H7 (cell line): ENCODE measurements at regions not wholly inside any gene's neighbourhood (a gene's known extent, or its start where the extent isn't known, plus 50 kb on each side); places are given as distances from the start of the nearest gene placed in this dataset.

Experiments used
- DNase-seq: peaks from one replicate; pipeline ENCODE4 v3.0.0; 2012
- H3K27me3 ChIP-seq: 2 replicates; pipeline ENCODE4 v1.6.0; 2011; ENCODE audit warnings: mild to moderate bottlenecking, low read length; ENCODE audit not compliant: control insufficient read depth, insufficient read depth
- H3K36me3 ChIP-seq: replicated peaks from 2 replicates; pipeline ENCODE4 v1.5.1; 2011; ENCODE audit warnings: low read length; ENCODE audit not compliant: control insufficient read depth, insufficient read depth
- H3K4me3 ChIP-seq: 2 replicates; pipeline ENCODE4 v1.5.1; 2011; ENCODE audit warnings: low read depth, mild to moderate bottlenecking, control low read depth, low read length, moderate library complexity; ENCODE audit not compliant: insufficient read depth

DNA sequence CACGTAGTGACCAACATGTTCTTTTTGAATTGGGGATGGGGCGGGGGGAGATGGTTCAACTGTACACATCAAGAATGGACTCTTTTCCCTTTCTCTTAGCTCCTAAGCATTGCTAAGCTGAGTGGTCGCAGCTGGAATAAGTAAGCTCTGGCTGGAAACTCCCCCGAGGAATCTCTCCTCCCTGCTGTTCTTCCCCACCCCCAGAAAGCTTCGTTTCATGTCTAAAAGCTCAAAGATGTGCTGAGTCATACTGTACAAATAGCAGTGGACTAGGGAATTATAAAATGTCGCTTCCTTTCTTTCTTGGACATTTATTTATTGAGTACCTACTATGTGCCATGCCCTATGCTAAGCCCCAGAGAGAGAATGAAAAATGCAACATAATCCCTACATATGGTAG is 191.1 kb upstream of the ADO start:
- H3K27me3 ChIP-seq, result no peaks in the 10 kb centered on the region
- H3K36me3 ChIP-seq, result no peaks in the 10 kb centered on the region
- DNase-seq, result no peak
- no peak overlapping the region for H3K4me3 ChIP-seq

- Histone ChIP-seq H3K4me3 (no peak overlapping the region), H3K27me3 (no peaks in the 10 kb centered on the region), H3K36me3 (no peaks in the 10 kb centered on the region)
- no peak for DNase-seq
Observed at GRCh38 chr10:62613859-62614258, 190.7 kb upstream of the ADO start.

- Histone ChIP-seq H3K4me3 (no peak overlapping the region), H3K27me3 (no peaks in the 10 kb centered on the region)
Observed at GRCh38 chr10:62614389-62615157, 189.9 kb upstream of the ADO start.

DNA sequence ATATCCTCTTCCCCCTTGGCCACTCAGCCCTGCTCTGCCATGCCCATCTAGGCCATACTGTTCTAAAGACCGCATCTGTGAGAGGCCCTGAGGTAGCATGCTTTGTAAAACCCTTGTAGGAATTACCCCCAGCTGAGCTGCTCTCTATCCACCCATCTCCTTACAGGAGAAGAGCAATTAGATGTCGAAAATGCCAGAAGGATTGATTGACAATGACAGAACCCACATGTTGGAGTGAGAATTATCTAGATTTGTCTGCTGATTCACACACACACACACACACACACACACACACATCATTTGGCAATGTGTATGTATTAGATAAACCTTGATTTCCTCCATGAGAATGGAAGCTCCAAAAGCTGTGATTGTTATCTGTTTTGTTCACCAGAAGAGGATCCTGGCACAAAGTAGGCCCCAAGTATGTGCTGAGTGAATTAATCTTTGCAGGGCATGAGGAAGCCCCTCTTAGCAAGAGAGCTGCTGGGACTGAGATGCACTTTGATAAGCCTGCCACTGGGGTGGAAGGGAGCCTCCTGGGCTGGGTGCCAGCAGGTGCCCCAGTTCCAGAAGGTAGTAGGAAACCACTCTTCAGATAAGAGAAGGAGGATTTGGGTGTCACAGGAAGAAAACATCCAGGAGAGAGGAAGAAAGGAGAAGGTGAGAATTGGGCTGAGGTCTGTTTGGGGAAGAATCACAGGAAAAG is 187.5 kb upstream of the ADO start:
- no peak overlapping the region for H3K4me3 ChIP-seq
- H3K36me3 ChIP-seq, result no peaks in the 10 kb centered on the region
- no peaks in the 10 kb centered on the region for H3K27me3 ChIP-seq
- no peak for DNase-seq

More at GRCh38 chr10:62614389-62615157, 189.9 kb upstream of the ADO start:
- DNase-seq, result no peak
- no peaks in the 10 kb centered on the region for H3K36me3 ChIP-seq

- no peak for DNase-seq
- Histone ChIP-seq H3K4me3 (no peak overlapping the region), H3K27me3 (no peaks in the 10 kb centered on the region), H3K36me3 (no peaks in the 10 kb centered on the region)
Observed at GRCh38 chr10:62617652-62618051, 186.9 kb upstream of the ADO start.

GRCh38 chr10:62618054-62618453 is 186.5 kb upstream of the ADO start:
- H3K27me3 ChIP-seq, result no peaks in the 10 kb centered on the region
- no peak for DNase-seq
- no peak overlapping the region for H3K4me3 ChIP-seq
- no peaks in the 10 kb centered on the region for H3K36me3 ChIP-seq

GRCh38 chr10:62618576-62619412 is 185.7 kb upstream of the ADO start:
- no peak overlapping the region for H3K4me3 ChIP-seq

DNA sequence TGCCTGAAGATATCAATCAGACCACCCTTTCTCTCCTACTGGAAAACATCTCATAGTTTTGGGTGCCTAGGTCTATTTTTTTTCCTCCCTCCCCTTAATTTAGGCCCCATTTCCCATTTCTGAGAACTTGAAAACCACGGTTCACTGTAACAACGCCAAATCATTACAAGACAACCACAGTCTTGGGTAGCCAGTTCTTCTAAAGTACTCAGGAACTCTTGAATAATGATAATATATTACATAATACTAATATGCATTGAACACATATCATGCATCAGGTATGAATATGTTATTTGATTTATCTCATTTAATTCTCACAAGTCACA is 185.1 kb upstream of the ADO start:
- no peak for DNase-seq
- Histone ChIP-seq H3K27me3 (no peaks in the 10 kb centered on the region), H3K4me3 (no peak overlapping the region), H3K36me3 (no peaks in the 10 kb centered on the region)

More at GRCh38 chr10:62618576-62619412, 185.7 kb upstream of the ADO start:
- DNase-seq, result no peak
- H3K36me3 ChIP-seq, result no peaks in the 10 kb centered on the region
- no peaks in the 10 kb centered on the region for H3K27me3 ChIP-seq

DNA sequence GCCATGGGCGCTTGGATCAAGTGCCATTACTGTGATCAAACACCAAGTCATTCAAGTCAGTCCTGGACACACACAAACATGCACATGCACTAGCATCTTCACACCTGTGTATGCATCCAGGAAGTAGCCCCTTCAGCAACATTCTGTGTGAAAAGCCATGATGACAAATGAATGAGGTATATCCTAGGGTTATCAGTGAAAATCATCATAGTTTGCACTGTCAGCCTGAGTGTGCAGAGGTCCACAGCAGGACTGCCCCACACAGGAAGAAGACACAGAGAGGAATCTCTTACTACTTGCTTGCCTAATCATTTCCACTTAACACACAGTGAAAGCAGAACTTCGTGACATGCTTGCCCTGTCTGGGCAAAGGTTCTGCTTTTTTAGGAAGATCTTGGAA is 184.0 kb upstream of the ADO start:
- no peak for DNase-seq
- no peaks in the 10 kb centered on the region for H3K36me3 ChIP-seq
- no peak overlapping the region for H3K4me3 ChIP-seq
- H3K27me3 ChIP-seq, result no peaks in the 10 kb centered on the region

- no peaks in the 10 kb centered on the region for H3K27me3 ChIP-seq
- DNase-seq, result no peak
- no peaks in the 10 kb centered on the region for H3K36me3 ChIP-seq
- no peak overlapping the region for H3K4me3 ChIP-seq
Observed at GRCh38 chr10:62623223-62623622, 181.3 kb upstream of the ADO start.

DNA sequence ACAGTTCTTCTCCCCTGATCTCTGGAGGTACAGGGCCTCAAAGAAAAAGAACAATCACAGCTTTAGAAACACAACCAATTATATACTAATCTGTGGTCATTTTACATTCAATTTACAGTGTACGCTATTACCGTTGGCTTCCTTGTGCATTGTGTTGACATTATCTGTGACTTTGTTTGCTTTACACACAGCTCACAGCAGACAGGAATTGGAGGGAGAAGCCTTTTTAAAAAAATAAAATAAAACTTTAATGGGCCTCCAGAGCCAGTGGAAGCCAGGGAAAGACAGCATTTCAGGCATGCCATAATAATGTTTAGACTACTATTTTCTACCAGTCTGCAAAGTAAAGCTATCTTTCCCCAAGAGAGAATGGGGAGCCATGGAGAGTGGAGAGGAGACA is 179.0 kb upstream of the ADO start:
- DNase-seq, result no peak
- H3K27me3 ChIP-seq, result no peaks in the 10 kb centered on the region
- H3K36me3 ChIP-seq, result no peaks in the 10 kb centered on the region
- H3K4me3 ChIP-seq, result no peak overlapping the region

GRCh38 chr10:62626079-62626478 is 178.4 kb upstream of the ADO start:
- H3K4me3 ChIP-seq, result no peak overlapping the region
- no peaks in the 10 kb centered on the region for H3K27me3 ChIP-seq

DNA sequence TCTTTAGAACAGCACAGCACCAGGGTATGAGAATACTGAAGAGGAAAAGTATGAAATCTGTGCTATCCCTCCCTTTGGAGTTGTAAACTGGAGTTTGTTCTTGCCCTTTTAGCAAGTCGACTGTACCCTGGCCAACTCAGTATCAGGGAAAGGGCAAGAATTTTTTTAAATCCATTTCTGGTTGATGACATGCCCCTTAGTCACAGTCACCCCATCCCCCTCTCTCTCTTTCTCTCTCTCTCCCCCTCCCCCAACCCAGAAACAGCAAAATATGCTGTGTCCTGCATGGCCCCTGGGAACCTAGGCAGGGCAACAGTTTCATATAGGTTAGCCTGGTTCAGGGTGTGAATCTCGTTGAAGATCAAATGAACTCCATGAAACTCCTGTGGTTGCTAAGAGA is 177.7 kb upstream of the ADO start:
- DNase-seq, result no peak
- H3K27me3 ChIP-seq, result no peaks in the 10 kb centered on the region
- H3K36me3 ChIP-seq, result no peaks in the 10 kb centered on the region
- no peak overlapping the region for H3K4me3 ChIP-seq

More at GRCh38 chr10:62626079-62626478, 178.4 kb upstream of the ADO start:
- no peaks in the 10 kb centered on the region for H3K36me3 ChIP-seq
- no peak for DNase-seq

DNA sequence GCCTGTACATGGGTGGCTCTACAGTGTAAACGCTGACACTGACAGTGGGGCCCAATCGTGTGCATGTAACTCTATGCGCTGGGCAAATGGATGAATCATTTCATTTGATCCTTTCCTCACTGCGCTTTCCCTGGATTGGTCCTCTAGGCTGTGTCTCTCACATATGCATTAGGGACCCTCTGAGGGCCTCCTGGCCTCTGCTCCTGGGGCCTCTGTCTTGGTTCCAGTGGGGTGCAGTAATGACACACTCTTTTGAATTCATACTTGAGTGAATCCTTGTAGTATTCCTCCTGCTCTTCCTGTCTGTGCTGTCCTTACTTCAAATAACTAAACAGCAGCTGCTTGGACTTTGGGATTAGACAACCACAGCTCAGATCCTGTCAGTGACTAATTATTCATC is 176.5 kb upstream of the ADO start:
- Histone ChIP-seq H3K27me3 (no peaks in the 10 kb centered on the region), H3K36me3 (no peaks in the 10 kb centered on the region)

GRCh38 chr10:62631241-62631640 is 173.3 kb upstream of the ADO start:
- no peak for DNase-seq
- no peaks in the 10 kb centered on the region for H3K27me3 ChIP-seq
- H3K36me3 ChIP-seq, result no peaks in the 10 kb centered on the region
- no peak overlapping the region for H3K4me3 ChIP-seq

More for the DNA sequence above, 176.5 kb upstream of the ADO start:
- H3K4me3 ChIP-seq, result no peak overlapping the region
- no peak for DNase-seq
